HCT116 (cell line): ENCODE measurements at regions not wholly inside any gene's neighbourhood (a gene's known extent, or its start where the extent isn't known, plus 50 kb on each side); places are given as distances from the start of the nearest gene placed in this dataset.

ENCODE experiments used
- ATAC-seq: fragments of 200-7000 bp; cut with Tn5 transposase; 2 replicates; pipeline ENCODE4 v1.9.1; 2020; ENCODE audit warnings: mild to moderate bottlenecking, moderate library complexity
- BruUV-seq: library from RNA; stranded (reverse); fragments of 400-500 nt; replicated peaks from 2 replicates; lab custom pipeline; 2021; lab: Mats Ljungman, UMichigan
- CTCF ChIA-PET: fragments of 300-600 bp; sonication (Branson Sonifier 250); formaldehyde crosslinking; loops from one replicate; lab custom pipeline; 2021; ENCODE audit warnings: antibody characterized with exemption; lab: Charles Lee
- POLR2A ChIA-PET: fragments of 300-600, 350-600 bp; sonication (Branson Sonifier 250); formaldehyde crosslinking; loops from one replicate; lab custom pipeline; 2021; ENCODE audit warnings: antibody characterized with exemption; lab: Charles Lee
- RAD21 ChIA-PET, 2 experiments: fragments of 300-600 bp; sonication (Branson Sonifier 250); formaldehyde crosslinking; loops; one replicate each; lab custom pipeline; 2023; ENCODE audit warnings: low total read pairs in 2 of 2; ENCODE audit not compliant: uncharacterized antibody in 2 of 2, unreplicated experiment in 2 of 2, low non-redundant PET in 1 of 2; lab: Charles Lee
- DNase-seq: peaks from one replicate; pipeline ENCODE4 v3.0.0-alpha.2; 2010; ENCODE audit warnings: low read depth, low spot score
- H2AFZ ChIP-seq: fragments of 200-600 bp; shearing (Covaris generic), sonication (generic); 2 replicates; pipeline ENCODE4 v1.6.1; 2017; ENCODE audit warnings: low read depth, mixed run types, mixed read lengths, antibody characterized with exemption, low read length; ENCODE audit not compliant: poor library complexity, severe bottlenecking
- H3K27ac ChIP-seq: 2 replicates; pipeline ENCODE4 v1.5.1; 2012; ENCODE audit warnings: low read depth, low read length
- H3K27me3 ChIP-seq: fragments of 200-600 bp; sonication (generic); 2 replicates; pipeline ENCODE4 v1.6.1; 2016; ENCODE audit warnings: mixed run types, low read length, mixed read lengths; ENCODE audit not compliant: insufficient read depth
- H3K36me3 ChIP-seq, 2 experiments: fragments of 200-500 bp in 1 of 2; fragments of 200-600 bp in 1 of 2; sonication (Bioruptor generic) in 1 of 2; sonication (generic) in 1 of 2; 2 replicates each; pipeline versions ENCODE4 v1.5.1 to v1.6.1; 2014 to 2016; ENCODE audit warnings: low read length in 2 of 2, inconsistent platforms in 1 of 2, mixed read lengths in 1 of 2, mixed run types in 1 of 2; ENCODE audit not compliant: insufficient read depth in 2 of 2, control insufficient read depth in 1 of 2
- H3K4me1 ChIP-seq, 2 experiments: fragments of 200-600 bp in 1 of 2; sonication (generic) in 1 of 2; 2 replicates each; pipeline versions ENCODE4 v1.5.1 to v1.6.1; 2012 to 2017; ENCODE audit warnings: low read length in 2 of 2, inconsistent platforms in 1 of 2, mild to moderate bottlenecking in 1 of 2, mixed read lengths in 1 of 2, mixed run types in 1 of 2, moderate library complexity in 1 of 2; ENCODE audit not compliant: insufficient read depth in 2 of 2, control insufficient read depth in 1 of 2
- H3K4me2 ChIP-seq: fragments of 200-600 bp; sonication (generic); 2 replicates; pipeline ENCODE4 v1.6.1; 2017; ENCODE audit warnings: mixed run types, low read length, mixed read lengths
- H3K4me3 ChIP-seq, 2 experiments: fragments of 200-600 bp in 1 of 2; sonication (generic) in 1 of 2; replicated peaks in 1 of 2; 2 replicates each; pipeline ENCODE4 v1.5.1; 2011 to 2016; ENCODE audit warnings: low read length in 2 of 2, control low read depth in 1 of 2, low read depth in 1 of 2, mild to moderate bottlenecking in 1 of 2, mixed read lengths in 1 of 2, mixed run types in 1 of 2
- H3K79me2 ChIP-seq: fragments of 200-600 bp; sonication (generic); 2 replicates; pipeline ENCODE4 v1.6.1; 2017; ENCODE audit warnings: mild to moderate bottlenecking, mixed run types, low read length, moderate library complexity, mixed read lengths; ENCODE audit not compliant: insufficient read depth
- H3K9ac ChIP-seq: fragments of 200-600 bp; sonication (generic); 2 replicates; pipeline ENCODE4 v1.6.1; 2016; ENCODE audit warnings: low read length, mixed read lengths
- H3K9me2 ChIP-seq: fragments of 200-600 bp; sonication (generic), shearing (Covaris generic); 2 replicates; pipeline ENCODE4 v1.6.1; 2017; ENCODE audit warnings: mixed run types, mild to moderate bottlenecking, moderate library complexity; ENCODE audit not compliant: insufficient read depth
- H3K9me3 ChIP-seq, 2 experiments: fragments of 200-500 bp in 1 of 2; fragments of 200-600 bp in 1 of 2; sonication (Bioruptor generic) in 1 of 2; sonication (generic) in 1 of 2; 2 replicates each; pipeline ENCODE4 v1.6.1; 2014 to 2017; ENCODE audit warnings: low read length in 2 of 2, mixed read lengths in 2 of 2, inconsistent platforms in 1 of 2, low read depth in 1 of 2, mild to moderate bottlenecking in 1 of 2, mixed run types in 1 of 2, moderate library complexity in 1 of 2; ENCODE audit not compliant: control insufficient read depth in 1 of 2, insufficient read depth in 1 of 2
- H4K20me1 ChIP-seq: fragments of 200-600 bp; sonication (generic), shearing (Covaris generic); 2 replicates; pipeline ENCODE4 v1.6.1; 2017; ENCODE audit warnings: mixed run types, mild to moderate bottlenecking, moderate library complexity; ENCODE audit not compliant: insufficient read depth
- ATF3 ChIP-seq: IDR thresholded peaks from 2 replicates; pipeline ENCODE4 v1.6.1; 2012
- CEBPB ChIP-seq: IDR thresholded peaks from 2 replicates; pipeline ENCODE4 v1.6.1; 2012; ENCODE audit warnings: low read depth
- EGR1 ChIP-seq: IDR thresholded peaks from 2 replicates; pipeline ENCODE4 v1.6.1; 2012; ENCODE audit warnings: low read depth
- ELF1 ChIP-seq: IDR thresholded peaks from 2 replicates; pipeline ENCODE4 v1.6.1; 2012; ENCODE audit warnings: low read depth, borderline replicate concordance
- FOSL1 ChIP-seq: IDR thresholded peaks from 2 replicates; pipeline ENCODE4 v1.6.1; 2012; ENCODE audit warnings: low read depth
- POLR2A ChIP-seq: IDR thresholded peaks from 2 replicates; pipeline ENCODE4 v1.7.0; 2011; ENCODE audit warnings: borderline replicate concordance; ENCODE audit not compliant: insufficient read depth, insufficient read length; ENCODE audit errors: extremely low read depth
- SIN3A ChIP-seq: IDR thresholded peaks from 2 replicates; pipeline ENCODE4 v1.6.1; 2012; ENCODE audit warnings: low read depth
- SRF ChIP-seq: IDR thresholded peaks from 2 replicates; pipeline ENCODE4 v1.6.1; 2012; ENCODE audit warnings: low read depth
- TCF7L2 ChIP-seq: IDR thresholded peaks from 2 replicates; pipeline ENCODE4 v1.7.0; 2011; ENCODE audit warnings: borderline replicate concordance, inconsistent platforms; ENCODE audit not compliant: insufficient read depth, insufficient read length; ENCODE audit errors: extremely low read depth
- YY1 ChIP-seq: IDR thresholded peaks from 2 replicates; pipeline ENCODE4 v1.6.1; 2011; ENCODE audit warnings: low read length, low read depth, moderate library complexity, mild to moderate bottlenecking; ENCODE audit not compliant: insufficient replicate concordance; ENCODE audit errors: extremely low read depth
- ZFX ChIP-seq: fragments of 450-650 bp; IDR thresholded peaks from 2 replicates; pipeline ENCODE4 v1.6.1; 2017
- intact Hi-C: fragments of 100-400 bp; cut with micrococcal nuclease; formaldehyde crosslinking; loops from 2 replicates; pipeline ENCODE4 v1.10.0; 2022

- TF ChIP-seq TCF7L2 (no peak), ZFX (no peak), ATF3 (no peak), CEBPB (no peak)
These were observed 572.9 kb upstream of the ZFP42 start (continued) for GRCh38 chr4:187422655-187423054.

GRCh38 chr4:187424636-187425035 is 570.9 kb upstream of the ZFP42 start:
- BruUV-seq = no TSS peak
- H3K4me3 ChIP-seq = no peak overlapping the region
- no peak for ATAC-seq
- no peak for TF ChIP-seq POLR2A
- no peaks in the 10 kb centered on the region for H3K4me1 ChIP-seq
- CTCF ChIA-PET = no interaction called here
- intact Hi-C loops = no loop called here
- no peaks in the 10 kb centered on the region for H4K20me1 ChIP-seq
- RAD21 ChIA-PET = no interaction called here
- no peak overlapping the region for H3K4me2 ChIP-seq
- no peaks in the 10 kb centered on the region for H3K9me3 ChIP-seq
- no peak overlapping the region for H2AFZ ChIP-seq
- no peak for DNase-seq
- POLR2A ChIA-PET = no interaction called here
- H3K9ac ChIP-seq = no peak overlapping the region
- no peak overlapping the region for H3K27ac ChIP-seq
- no peaks in the 10 kb centered on the region for H3K27me3 ChIP-seq
- no peaks in the 10 kb centered on the region for H3K36me3 ChIP-seq
- no peaks in the 10 kb centered on the region for H3K9me2 ChIP-seq
- H3K79me2 ChIP-seq = no peaks in the 10 kb centered on the region

- Histone ChIP-seq H3K27me3 (no peaks in the 10 kb centered on the region), H3K4me2 (no peak overlapping the region), H4K20me1 (no peaks in the 10 kb centered on the region), H3K9me3 (no peaks in the 10 kb centered on the region), H3K79me2 (no peaks in the 10 kb centered on the region), H3K9me2 (no peaks in the 10 kb centered on the region), H3K36me3 (no peaks in the 10 kb centered on the region), H2AFZ (no peak overlapping the region), H3K27ac (no peak overlapping the region), H3K4me3 (no peak overlapping the region), H3K9ac (no peak overlapping the region), H3K4me1 (no peaks in the 10 kb centered on the region)
- DNase-seq = no peak
- no TSS peak for BruUV-seq
- POLR2A ChIA-PET = no interaction called here
- CTCF ChIA-PET = no interaction called here
- intact Hi-C loops = no loop called here
- RAD21 ChIA-PET = no interaction called here
- TF ChIP-seq EGR1 (no peak), ATF3 (no peak), ELF1 (no peak), SIN3A (no peak), YY1 (no peak), FOSL1 (no peak), SRF (no peak)
- no peak for ATAC-seq
These were observed 569.1 kb upstream of the ZFP42 start for GRCh38 chr4:187426511-187426910.
